IMR-90 (cell line): ENCODE measurements at regions not wholly inside any gene's neighbourhood (a gene's known extent, or its start where the extent isn't known, plus 50 kb on each side); places are given as distances from the start of the nearest gene placed in this dataset.
A peak's percentile ranks its signal among the peaks of the same experiment; 100 is the strongest.

ENCODE experiments used
- ATAC-seq: fragments of 200-7000 bp; cut with Tn5 transposase; 2 replicates; pipeline ENCODE4 v1.9.1; 2020; ENCODE audit warnings: low read depth, mild to moderate bottlenecking, moderate library complexity
- BruUV-seq: library from RNA; stranded (reverse); fragments of 400-500 nt; replicated peaks from 2 replicates; lab custom pipeline; 2021; lab: Mats Ljungman, UMichigan
- CTCF ChIA-PET: fragments of 300-600 bp; formaldehyde crosslinking; extraction: SDS; loops from one replicate; lab custom pipeline; 2021; ENCODE audit warnings: antibody characterized with exemption; lab: Yijun Ruan, JAX
- POLR2A ChIA-PET: fragments of 300-600 bp; sonication (Branson Sonifier 250); formaldehyde crosslinking; loops from one replicate; lab custom pipeline; 2022; ENCODE audit warnings: antibody characterized with exemption; ENCODE audit not compliant: unreplicated experiment; lab: Charles Lee
- DNase-seq: peaks from one replicate; pipeline ENCODE4 v3.0.0; 2013
- H2AFZ ChIP-seq: replicated peaks from 2 replicates; pipeline ENCODE3; 2013; ENCODE audit warnings: low read length, mild to moderate bottlenecking; ENCODE audit not compliant: poor library complexity
- H2AK5ac ChIP-seq: 2 replicates; pipeline ENCODE4 v1.6.1; 2013; ENCODE audit warnings: low read depth, low read length, inconsistent platforms
- H2AK9ac ChIP-seq: replicated peaks from 2 replicates; pipeline ENCODE3; 2013; ENCODE audit warnings: mild to moderate bottlenecking, low read depth, low read length, moderate library complexity; ENCODE audit not compliant: poor library complexity
- H2BK120ac ChIP-seq: 2 replicates; pipeline ENCODE4 v1.6.1; 2013; ENCODE audit warnings: low read depth, low read length, inconsistent platforms
- H2BK15ac ChIP-seq: 3 replicates; pipeline ENCODE4 v1.6.1; 2013; ENCODE audit warnings: low read depth, low read length, inconsistent platforms
- H2BK20ac ChIP-seq: 2 replicates; pipeline ENCODE4 v1.6.1; 2013; ENCODE audit warnings: low read depth, mild to moderate bottlenecking, inconsistent platforms, low read length, moderate library complexity
- H2BK5ac ChIP-seq: 2 replicates; pipeline ENCODE4 v1.6.1; 2013; ENCODE audit warnings: mild to moderate bottlenecking, low read depth, low read length, inconsistent platforms; ENCODE audit not compliant: poor library complexity, severe bottlenecking
- H3K14ac ChIP-seq: replicated peaks from 2 replicates; pipeline ENCODE4 v1.6.1; 2013; ENCODE audit warnings: low read depth, low read length, inconsistent platforms
- H3K18ac ChIP-seq: 2 replicates; pipeline ENCODE4 v1.6.1; 2013; ENCODE audit warnings: low read depth, low read length, control low read depth
- H3K23ac ChIP-seq: 2 replicates; pipeline ENCODE4 v1.6.1; 2013; ENCODE audit warnings: low read depth, low read length, inconsistent platforms
- H3K27ac ChIP-seq: 2 replicates; pipeline ENCODE4 v1.5.1; 2013; ENCODE audit warnings: mild to moderate bottlenecking, control low read depth, low read length; ENCODE audit not compliant: insufficient read depth
- H3K27me3 ChIP-seq: 2 replicates; pipeline ENCODE4 v1.6.1; 2013; ENCODE audit warnings: low read length; ENCODE audit not compliant: control insufficient read depth, insufficient read depth
- H3K36me3 ChIP-seq: 2 replicates; pipeline ENCODE4 v1.6.1; 2013; ENCODE audit warnings: low read length, mixed read lengths; ENCODE audit not compliant: control insufficient read depth, insufficient read depth
- H3K4ac ChIP-seq: 2 replicates; pipeline ENCODE4 v1.6.1; 2013; ENCODE audit warnings: low read depth, low read length, inconsistent platforms
- H3K4me1 ChIP-seq: 2 replicates; pipeline ENCODE4 v1.6.1; 2013; ENCODE audit warnings: low read length, mixed read lengths; ENCODE audit not compliant: control insufficient read depth, insufficient read depth
- H3K4me2 ChIP-seq: 2 replicates; pipeline ENCODE4 v1.6.1; 2013; ENCODE audit warnings: low read depth, mild to moderate bottlenecking, control low read depth, low read length, moderate library complexity
- H3K4me3 ChIP-seq: 2 replicates; pipeline ENCODE4 v1.5.1; 2013; ENCODE audit warnings: low read depth, mild to moderate bottlenecking, control low read depth, low read length, moderate library complexity; ENCODE audit not compliant: insufficient read depth
- H3K56ac ChIP-seq: 2 replicates; pipeline ENCODE4 v1.6.1; 2013; ENCODE audit warnings: low read length, inconsistent platforms; ENCODE audit not compliant: insufficient read depth; ENCODE audit errors: extremely low read depth
- H3K79me1 ChIP-seq, 2 experiments: 2 replicates each; pipeline ENCODE4 v1.6.1; 2013; ENCODE audit warnings: low read length in 2 of 2, inconsistent platforms in 1 of 2, low read depth in 1 of 2
- H3K9ac ChIP-seq: 2 replicates; pipeline ENCODE4 v1.6.1; 2013; ENCODE audit warnings: low read depth, low read length, control low read depth
- H3K9me1 ChIP-seq: 2 replicates; pipeline ENCODE4 v1.6.1; 2013; ENCODE audit warnings: low read length, inconsistent platforms; ENCODE audit not compliant: insufficient read depth
- H3K9me3 ChIP-seq: 2 replicates; pipeline ENCODE4 v1.6.1; 2013; ENCODE audit warnings: low read length; ENCODE audit not compliant: control insufficient read depth, insufficient read depth
- H4K20me1 ChIP-seq: 2 replicates; pipeline ENCODE4 v1.6.1; 2013; ENCODE audit warnings: low read length, inconsistent platforms; ENCODE audit not compliant: insufficient read depth
- H4K5ac ChIP-seq: 2 replicates; pipeline ENCODE4 v1.6.1; 2013; ENCODE audit warnings: mild to moderate bottlenecking, low read depth, low read length, control low read depth
- H4K8ac ChIP-seq, 2 experiments: 2 replicates each; pipeline ENCODE4 v1.6.1; 2013; ENCODE audit warnings: low read depth in 2 of 2, low read length in 2 of 2, control low read depth in 1 of 2, inconsistent platforms in 1 of 2
- H4K91ac ChIP-seq: 2 replicates; pipeline ENCODE4 v1.6.1; 2013; ENCODE audit warnings: low read depth, low read length, inconsistent platforms; ENCODE audit not compliant: insufficient read depth
- BHLHE40 ChIP-seq: fragments of 150-350 bp; IDR thresholded peaks from 2 replicates; pipeline ENCODE4 v1.6.1; 2016; ENCODE audit warnings: mild to moderate bottlenecking, low read depth, low read length
- SMC3 ChIP-seq: fragments of 150-350 bp; IDR thresholded peaks from 2 replicates; pipeline ENCODE4 v1.6.1; 2016; ENCODE audit warnings: low read depth, mild to moderate bottlenecking, antibody characterized with exemption, low read length, moderate library complexity
- WGBS, 2 experiments: methylation state at CpG; one replicate each; pipeline versions ENCODE4 v1.1.5 to v1.1.7; 2013; ENCODE audit warnings: missing lambda C conversion rate in 2 of 2; ENCODE audit not compliant: insufficient read length in 1 of 2; ENCODE audit errors: extremely low coverage in 2 of 2; 5-methylcytosine and 5-hydroxymethylcytosine counted together
- dilution Hi-C: fragments of 300-500 bp; cut with HindIII; formaldehyde crosslinking; loops from one replicate; pipeline ENCODE4 v1.14.3; 2018; ENCODE audit warnings: low sequenced_read_pairs; ENCODE audit not compliant: unreplicated experiment
- in situ Hi-C: fragments of 300-500 bp; cut with MboI; formaldehyde crosslinking; loops from 3 replicates; pipeline ENCODE4 v1.14.3; 2019; ENCODE audit warnings: low sequenced_read_pairs, inconsistent platforms, mixed read lengths
- intact Hi-C: fragments of 100-400 bp; cut with micrococcal nuclease; formaldehyde crosslinking; loops from 2 replicates; pipeline ENCODE4 v1.10.0; 2022

GRCh38 chr20:50313522-50313820 is 122.8 kb downstream of the CEBPB start:
- Histone ChIP-seq H3K23ac (peak overlapping the region; percentile 90), H3K9me1 (peaks cover 36% of the 10 kb centered on the region), H2BK120ac (peak overlapping the region; percentile 100), H3K36me3 (no peaks in the 10 kb centered on the region), H3K4me2 (no peak overlapping the region), H2AFZ (peak overlapping the region; percentile 82), H3K4ac (peak overlapping the region; percentile 91), H3K27me3 (no peaks in the 10 kb centered on the region), H2BK5ac (peak overlapping the region; percentile 6), H2AK5ac (peak overlapping the region; percentile 95), H3K56ac (no peak overlapping the region), H3K27ac (0 out of 2 replicates have a peak overlapping the region, but pooled peaks have one; percentile 8), H3K4me1 (peaks cover 27% of the 10 kb centered on the region), H2BK20ac (peak overlapping the region; percentile 96), H4K5ac (peak overlapping the region; percentile 1), H3K9ac (no peak overlapping the region), H4K20me1 (no peaks in the 10 kb centered on the region), H4K8ac (peak overlapping the region; percentile 72 to 94), H2AK9ac (peak overlapping the region; percentile 74), H3K9me3 (no peaks in the 10 kb centered on the region), H3K14ac (peak overlapping the region; percentile 72), H2BK15ac (peak overlapping the region; percentile 90; the same call in 2 of the 3 replicates), H4K91ac (peak overlapping the region; percentile 85), H3K79me1 (peaks cover 0 to 38% of the 10 kb centered on the region in 2 experiments; a peak in 2 of 4 replicates), H3K18ac (peak overlapping the region; percentile 8), H3K4me3 (no peak overlapping the region)
- DNase-seq: no peak
- dilution Hi-C loops (no loop called here), in situ Hi-C loops (no loop called here), intact Hi-C loops (no loop called here)
- ATAC-seq: no peak
- POLR2A ChIA-PET: no interaction called here
- CTCF ChIA-PET: no interaction called here
- WGBS, 2 experiments: no CpG with 5 or more reads among the region's 2 CpGs
- no TSS peak for BruUV-seq
- TF ChIP-seq BHLHE40 (no peak), SMC3 (no peak)
